GM13977 (cell line): ENCODE measurements at regions not wholly inside any gene's neighbourhood (a gene's known extent, or its start where the extent isn't known, plus 50 kb on each side); places are given as distances from the start of the nearest gene placed in this dataset.

Experiments
- DNase-seq: peaks from one replicate; pipeline ENCODE4 v3.0.0; 2012; ENCODE audit warnings: low spot score
- CTCF ChIP-seq: IDR thresholded peaks from 2 replicates; pipeline ENCODE4 v1.5.1; 2012; ENCODE audit warnings: mild to moderate bottlenecking, control low read depth; ENCODE audit not compliant: insufficient read depth; ENCODE audit errors: extremely low read depth, missing control alignments
- in situ Hi-C: fragments of 300-500 bp; cut with MboI; formaldehyde crosslinking; loops from one replicate; pipeline ENCODE4 v1.12.0; 2022; ENCODE audit warnings: low sequenced_read_pairs, low pct_unique_long_range_greater_than_20kb, mixed read lengths, inconsistent platforms; ENCODE audit not compliant: unreplicated experiment

- no peak for TF ChIP-seq CTCF
- no peak for DNase-seq
- in situ Hi-C loops: no loop called here
These were observed 367.9 kb upstream of the DUSP10 start for GRCh38 chr1:222109836-222110235.

- TF ChIP-seq CTCF: no peak
- DNase-seq: no peak
- in situ Hi-C loops: no loop called here
These were observed 366.1 kb upstream of the DUSP10 start for GRCh38 chr1:222107975-222108374.

GRCh38 chr1:222107267-222107666 is 365.4 kb upstream of the DUSP10 start:
- DNase-seq: no peak
- no peak for TF ChIP-seq CTCF
- in situ Hi-C loops: no loop called here

DNA sequence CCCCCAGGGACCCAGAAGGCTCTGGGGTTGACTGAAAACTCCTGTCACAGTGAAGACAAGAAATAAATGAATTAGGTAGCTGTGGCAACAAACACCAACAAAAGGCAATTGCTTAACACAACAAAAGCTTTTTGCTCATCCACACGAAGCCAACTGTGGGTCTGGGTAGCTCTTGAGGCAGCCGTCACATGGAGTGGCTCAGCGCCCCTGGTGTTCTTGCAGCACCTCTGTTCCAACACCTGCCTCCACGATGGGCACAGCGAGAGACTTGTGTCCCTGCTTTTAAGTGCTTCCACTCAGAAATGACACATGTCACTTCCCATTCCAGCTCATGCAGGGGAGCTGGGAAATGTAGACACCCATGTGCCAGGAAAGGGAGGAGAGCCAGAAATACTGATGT is 364.5 kb upstream of the DUSP10 start:
- no peak for TF ChIP-seq CTCF
- in situ Hi-C loops: no loop called here
- DNase-seq: no peak

DNA sequence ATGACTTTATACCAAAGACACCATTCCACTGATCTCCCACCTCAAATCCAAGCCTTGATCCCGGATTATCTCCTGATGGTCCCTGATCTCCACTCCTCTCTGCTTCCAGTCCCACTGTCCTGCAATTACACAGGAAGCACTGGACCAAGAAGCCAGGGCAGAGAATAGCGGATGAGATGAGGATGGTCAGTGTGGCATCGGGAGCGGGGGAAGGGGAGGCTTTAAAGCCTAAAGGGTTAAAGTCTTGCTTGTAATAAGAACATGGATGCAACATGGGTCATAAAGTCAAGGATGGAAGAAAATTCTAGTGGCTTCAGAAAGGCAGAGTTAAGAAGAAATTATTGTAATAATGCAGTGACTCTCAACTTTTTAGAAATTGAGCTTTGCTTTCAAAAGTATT is 364.0 kb upstream of the DUSP10 start:
- TF ChIP-seq CTCF: no peak
- DNase-seq: no peak
- in situ Hi-C loops: no loop called here

GRCh38 chr1:222105393-222105737 is 363.5 kb upstream of the DUSP10 start:
- DNase-seq: no peak
- in situ Hi-C loops: no loop called here
- TF ChIP-seq CTCF: no peak
